GM18867 (cell line): ENCODE measurements at regions not wholly inside any gene's neighbourhood (a gene's known extent, or its start where the extent isn't known, plus 50 kb on each side); places are given as distances from the start of the nearest gene placed in this dataset.
"Not testable (repeated sequence)": the region's sequence is repeated elsewhere in the genome, so short reads cannot be mapped to it uniquely, and the experiment has no call there.

Experiments
- ATAC-seq: cut with Tn5 transposase; IDR thresholded peaks from one replicate; pipeline ENCODE4 v1.9.1; 2021; ENCODE audit warnings: mild to moderate bottlenecking, moderate library complexity; ENCODE audit not compliant: unreplicated experiment

- ATAC-seq, result no peak
These were observed 242.8 kb downstream of the CCSER2 start for GRCh38 chr10:84571146-84571545.

- no peak for ATAC-seq
These were observed 245.7 kb downstream of the CCSER2 start for GRCh38 chr10:84574102-84574501.

- ATAC-seq, result no peak
These were observed 253.6 kb downstream of the CCSER2 start for GRCh38 chr10:84581976-84582375.

- ATAC-seq, result no peak
These were observed 255.1 kb downstream of the CCSER2 start for GRCh38 chr10:84583501-84583900.

GRCh38 chr10:84587789-84588188 is 259.4 kb downstream of the CCSER2 start:
- no peak for ATAC-seq

- no peak for ATAC-seq
These were observed 260.0 kb downstream of the CCSER2 start for GRCh38 chr10:84588426-84588825.

GRCh38 chr10:84588971-84589370 is 260.6 kb downstream of the CCSER2 start:
- ATAC-seq, result no peak

GRCh38 chr10:84589526-84590205 is 261.3 kb downstream of the CCSER2 start:
- no peak for ATAC-seq

GRCh38 chr10:84590327-84591193 is 262.2 kb downstream of the CCSER2 start:
- ATAC-seq, result no peak

GRCh38 chr10:84593506-84593905 is 265.1 kb downstream of the CCSER2 start:
- ATAC-seq, result no peak

- no peak for ATAC-seq
These were observed 268.2 kb downstream of the CCSER2 start for GRCh38 chr10:84596585-84596984.

GRCh38 chr10:84599254-84599653 is 270.9 kb downstream of the CCSER2 start:
- ATAC-seq, result no peak

GRCh38 chr10:84600947-84601346 is 272.6 kb downstream of the CCSER2 start:
- ATAC-seq, result no peak

GRCh38 chr10:84602543-84602942 is 274.2 kb downstream of the CCSER2 start:
- not testable (repeated sequence) for ATAC-seq

- ATAC-seq, result no peak
These were observed 275.6 kb downstream of the CCSER2 start for GRCh38 chr10:84603971-84604370.

- ATAC-seq, result no peak
These were observed 277.4 kb downstream of the CCSER2 start for GRCh38 chr10:84605802-84606201.

- no peak for ATAC-seq
These were observed 278.0 kb downstream of the CCSER2 start for GRCh38 chr10:84606428-84606827.

GRCh38 chr10:84607044-84607443 is 278.7 kb downstream of the CCSER2 start:
- no peak for ATAC-seq

- ATAC-seq, result no peak
These were observed 279.1 kb downstream of the CCSER2 start for GRCh38 chr10:84607523-84607922.

GRCh38 chr10:84608126-84608525 is 279.7 kb downstream of the CCSER2 start:
- peak; percentile 77 for ATAC-seq

GRCh38 chr10:84613336-84614021 is 285.1 kb downstream of the CCSER2 start:
- peak; percentile 66 for ATAC-seq
